Right forelimb (tissue), 1 donor: ENCODE measurements at regions not wholly inside any gene's neighbourhood (a gene's known extent, or its start where the extent isn't known, plus 50 kb on each side); places are given as distances from the start of the nearest gene placed in this dataset.

Experiments
- DNase-seq: peaks from one replicate; pipeline ENCODE4 v3.0.0-alpha.2; 2018

GRCh38 chr12:71071536-71072097, 86.2 kb downstream of the TSPAN8 start:
- DNase-seq = no peak

GRCh38 chr12:71070416-71071128, 87.2 kb downstream of the TSPAN8 start:
- DNase-seq = no peak

DNA sequence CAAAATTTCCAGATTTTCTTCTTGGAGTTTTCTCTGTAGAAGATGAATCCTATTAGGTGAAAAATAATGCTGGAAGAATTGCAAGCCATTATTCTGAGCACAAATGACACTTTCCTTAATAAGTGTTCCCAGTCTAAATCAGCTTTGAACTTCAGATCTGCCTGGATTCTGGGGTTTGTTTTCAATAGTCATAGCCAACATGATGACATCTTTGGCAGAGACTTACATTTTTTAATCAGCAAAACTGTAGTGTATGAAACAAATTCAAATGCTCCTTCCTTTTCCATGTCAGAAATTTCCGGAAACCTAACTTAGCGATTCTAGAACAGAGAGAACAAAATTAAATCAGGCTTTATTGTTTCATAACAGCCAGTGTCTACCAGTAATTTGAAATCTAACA, 88.5 kb downstream of the TSPAN8 start:
- DNase-seq = no peak

DNA sequence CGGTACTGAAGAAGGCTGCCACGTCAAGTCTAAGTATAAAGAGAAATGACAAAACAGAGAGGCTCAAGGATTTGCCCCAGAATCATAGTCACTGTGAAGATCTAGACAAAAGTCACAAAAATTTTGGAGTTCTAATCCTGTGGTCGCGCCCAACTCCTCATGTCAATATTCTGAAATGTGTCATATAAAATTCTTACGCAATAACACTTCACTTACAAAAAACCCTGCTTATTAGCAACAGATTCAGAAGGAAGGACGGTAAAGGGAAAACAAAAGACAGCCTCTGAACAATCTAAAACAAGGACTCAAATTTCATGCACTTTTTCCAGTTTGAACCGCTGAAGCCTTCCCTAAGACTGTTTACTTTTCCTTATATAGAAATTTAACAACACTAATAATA, 94.7 kb downstream of the TSPAN8 start:
- DNase-seq = no peak

DNA sequence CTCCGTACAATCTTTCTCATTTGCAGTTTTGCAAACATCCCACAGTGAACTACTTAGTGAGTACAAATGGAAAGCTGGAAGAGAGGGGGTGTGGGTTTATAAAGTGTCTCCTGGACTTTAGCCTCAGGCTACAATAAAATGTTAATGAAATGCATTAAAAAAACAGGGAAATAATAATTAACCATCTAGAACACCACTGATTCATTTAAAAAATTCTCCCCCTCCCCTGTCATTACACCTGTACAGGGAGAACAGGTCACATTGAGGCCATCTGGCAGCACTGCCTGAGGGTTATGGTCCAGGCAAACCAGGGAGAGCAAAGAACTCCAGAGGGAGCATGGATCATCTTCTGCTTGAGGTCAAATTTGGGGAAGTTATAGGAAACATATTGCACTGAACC, 96.3 kb downstream of the TSPAN8 start:
- DNase-seq = no peak

- DNase-seq = no peak
Observed at GRCh38 chr12:71060426-71060825, 97.4 kb downstream of the TSPAN8 start.

- DNase-seq = no peak
Observed at GRCh38 chr12:71057330-71057729, 100.5 kb downstream of the TSPAN8 start.

GRCh38 chr12:71054551-71054950, 103.2 kb downstream of the TSPAN8 start:
- DNase-seq = no peak

DNA sequence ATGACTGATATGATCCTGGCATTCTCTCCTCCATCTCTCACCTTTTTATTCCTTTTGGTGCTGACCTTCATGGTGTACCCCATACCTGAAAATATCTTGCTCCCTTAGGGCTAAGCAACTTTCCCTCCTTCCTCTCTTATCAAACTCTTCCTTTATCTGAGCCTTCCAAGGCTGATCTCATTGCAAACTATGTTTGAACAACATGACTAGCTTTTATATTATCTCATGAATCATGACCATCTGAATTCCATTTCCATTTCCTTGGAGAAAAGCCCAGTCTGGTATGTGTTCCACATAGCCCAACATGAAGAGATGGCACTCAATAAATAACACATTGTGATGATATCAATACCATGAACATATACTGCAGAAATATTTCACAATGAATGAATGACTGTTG, 111.6 kb downstream of the TSPAN8 start:
- no peak for DNase-seq

- no peak for DNase-seq
Observed at GRCh38 chr12:71045781-71046180, 112.0 kb downstream of the TSPAN8 start.

- DNase-seq = no peak
Observed at GRCh38 chr12:71041476-71041875, 116.3 kb downstream of the TSPAN8 start.

- no peak for DNase-seq
Observed at GRCh38 chr12:71038960-71039359, 118.4 kb upstream of the PTPRR start.

DNA sequence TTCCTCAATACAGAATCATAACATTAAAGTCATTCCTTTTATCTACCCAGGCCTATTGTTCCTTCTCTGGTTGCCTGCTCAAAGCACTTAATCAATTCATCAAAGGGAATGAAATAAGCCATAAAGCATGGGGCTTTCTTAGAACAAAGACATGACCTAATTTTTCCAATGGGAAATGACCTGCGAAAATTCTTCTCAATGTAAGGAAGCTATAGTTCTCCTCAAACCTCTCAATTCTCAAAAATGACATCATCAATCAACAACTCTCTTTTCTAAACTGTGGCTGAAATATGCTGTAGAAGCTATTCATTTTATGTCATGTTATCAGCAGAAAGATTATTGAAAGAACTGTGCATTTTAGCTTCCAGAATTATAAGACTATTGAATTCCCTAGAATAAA, 116.0 kb upstream of the PTPRR start:
- no peak for DNase-seq

GRCh38 chr12:71032933-71033332, 112.4 kb upstream of the PTPRR start:
- no peak for DNase-seq

GRCh38 chr12:71029302-71029701, 108.8 kb upstream of the PTPRR start:
- DNase-seq = no peak

DNA sequence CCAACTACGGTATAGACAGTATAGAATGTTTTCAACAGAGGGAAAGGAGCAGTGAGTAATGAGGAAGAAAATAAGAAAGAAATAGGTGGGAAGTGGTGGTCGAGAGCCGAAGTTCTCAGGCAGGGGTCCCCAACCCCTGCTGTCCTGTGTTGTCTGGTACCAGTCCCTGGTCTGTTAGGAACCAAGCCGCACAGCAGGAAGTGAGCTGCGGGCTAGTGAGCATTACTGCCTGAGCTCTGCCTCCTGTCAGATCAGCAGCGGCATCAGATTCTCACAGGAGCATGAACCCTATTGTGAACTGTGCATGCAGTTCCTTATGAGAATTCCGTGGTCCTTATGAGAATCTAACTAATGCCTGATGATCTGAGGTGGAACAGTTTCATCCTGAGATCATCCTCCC, 107.3 kb upstream of the PTPRR start:
- no peak for DNase-seq

DNA sequence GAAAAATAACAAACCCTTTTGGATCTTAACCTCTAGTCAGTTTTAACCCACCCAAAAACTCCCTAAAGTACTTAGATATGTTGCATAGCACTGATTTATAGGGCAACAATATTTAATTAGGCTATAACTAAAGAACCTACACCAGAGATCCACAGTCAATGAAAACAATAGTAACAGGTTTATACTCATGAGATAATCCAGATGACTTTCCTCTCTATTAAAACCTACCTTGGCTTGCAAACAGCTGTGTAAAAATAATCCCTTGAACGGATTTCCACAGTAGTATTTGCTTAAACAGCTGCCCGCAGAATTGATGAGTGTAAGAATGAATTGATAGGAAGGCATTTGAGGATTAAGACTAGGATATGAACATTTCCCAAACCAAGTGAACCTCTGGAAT, 104.3 kb upstream of the PTPRR start:
- no peak for DNase-seq

DNA sequence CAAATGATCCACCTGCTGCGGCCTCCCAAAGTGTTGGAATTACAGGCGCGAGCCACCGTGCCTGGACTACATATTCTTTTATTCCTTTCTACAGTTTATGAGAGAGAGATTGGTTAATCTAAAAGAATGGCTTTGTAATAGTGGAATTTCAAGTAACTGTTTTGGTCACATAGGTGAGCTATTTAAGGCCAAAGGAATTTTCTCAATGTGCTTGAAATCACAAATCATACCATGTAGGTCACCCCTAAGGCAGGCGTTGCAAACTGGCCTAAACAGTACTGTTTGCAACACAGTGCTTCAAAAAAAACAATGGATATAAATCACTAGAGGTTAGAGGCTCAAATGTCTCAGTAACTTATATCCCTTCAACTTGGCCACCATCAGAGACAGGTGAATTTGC, 103.7 kb upstream of the PTPRR start:
- DNase-seq = no peak

GRCh38 chr12:71021491-71021890, 101.0 kb upstream of the PTPRR start:
- no peak for DNase-seq

DNA sequence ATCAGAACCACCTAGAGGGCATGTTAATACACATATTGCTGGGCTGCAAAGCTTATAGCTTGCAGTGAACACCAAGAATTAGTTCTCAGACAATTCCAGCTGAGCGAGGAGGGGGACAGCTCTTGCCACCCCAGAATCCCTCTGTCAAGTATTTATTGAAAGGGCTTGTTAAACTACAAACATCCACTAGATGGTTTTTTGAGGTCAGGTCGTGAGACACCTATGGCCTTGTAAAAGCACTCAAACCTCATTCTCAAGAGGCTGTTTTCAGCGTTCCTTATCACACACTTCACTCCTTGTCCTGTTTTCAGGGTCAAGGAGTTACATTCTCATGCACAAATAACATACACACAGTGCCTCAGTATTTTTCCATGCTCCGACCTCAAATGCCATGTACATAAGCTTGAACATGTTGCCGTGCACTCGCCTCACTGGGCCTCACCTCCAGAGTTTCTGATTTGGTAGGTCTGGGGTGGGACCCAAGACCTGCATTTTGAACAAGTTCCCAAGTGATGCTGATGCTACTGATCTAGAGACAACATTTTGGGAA, 98.8 kb upstream of the PTPRR start:
- no peak for DNase-seq

DNA sequence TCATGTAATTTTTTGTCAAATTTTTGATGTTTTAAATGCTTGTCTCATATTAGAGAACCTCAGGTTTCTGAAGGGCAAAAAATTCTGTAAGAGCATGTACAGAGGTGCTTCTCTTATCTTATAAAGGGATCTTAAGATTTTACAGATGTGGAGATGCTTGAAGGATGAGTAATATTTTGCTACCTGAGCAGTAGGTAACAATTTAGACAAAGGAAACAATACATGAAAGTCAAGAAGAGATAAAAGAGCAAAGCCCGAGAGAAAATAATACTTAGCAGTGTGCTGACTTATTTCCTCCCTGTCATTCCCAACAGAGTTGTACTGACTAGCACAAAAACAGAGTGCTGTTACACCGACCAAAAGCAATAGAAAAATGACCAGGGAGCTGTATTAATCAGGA, 98.1 kb upstream of the PTPRR start:
- DNase-seq = no peak

- DNase-seq = no peak
Observed at GRCh38 chr12:71014180-71014785, 93.7 kb upstream of the PTPRR start.

DNA sequence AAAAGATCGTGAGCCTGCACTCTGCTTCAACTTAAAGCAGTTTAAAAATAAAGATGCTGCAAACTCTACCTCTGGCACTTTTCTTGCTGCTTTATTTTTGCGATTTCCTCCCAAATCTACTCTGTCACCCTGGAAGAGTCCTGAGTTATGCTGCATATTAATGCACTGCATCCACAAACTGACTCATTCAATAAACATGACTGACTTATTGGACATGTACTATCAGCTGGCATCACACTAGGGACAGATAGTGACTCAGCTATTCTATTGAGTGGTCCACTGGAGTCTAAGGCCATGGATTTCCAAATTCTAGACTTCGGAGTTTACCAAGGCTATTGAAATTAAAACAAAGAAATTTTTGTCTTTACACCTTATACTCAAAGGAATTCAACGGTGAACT, 90.7 kb upstream of the PTPRR start:
- DNase-seq = no peak

DNA sequence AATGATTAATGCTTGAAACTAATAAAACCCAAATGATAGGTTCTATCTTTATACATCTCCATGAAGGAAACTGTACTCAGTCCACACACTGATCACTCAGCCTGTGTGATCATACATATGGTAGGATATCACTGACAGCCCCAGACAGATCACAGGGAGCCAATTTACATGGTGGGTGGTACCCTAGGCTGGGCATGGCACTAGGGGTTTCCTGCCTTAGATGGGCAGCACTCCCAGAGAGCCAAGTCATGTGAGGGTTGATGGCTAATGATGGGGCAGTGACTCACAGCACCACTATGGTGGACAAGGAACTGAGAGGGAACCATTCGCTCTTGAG, 89.6 kb upstream of the PTPRR start:
- DNase-seq = no peak
